Dermis microvascular lymphatic vessel endothelial cell (primary cell): ENCODE measurements at regions not wholly inside any gene's neighbourhood (a gene's known extent, or its start where the extent isn't known, plus 50 kb on each side); places are given as distances from the start of the nearest gene placed in this dataset.

ENCODE experiments used
- DNase-seq, 2 donors: peaks; one replicate each; pipeline versions ENCODE4 v3.0.0 to v3.0.0-alpha.2; 2010; ENCODE audit warnings: low read depth in 2 of 2

DNA sequence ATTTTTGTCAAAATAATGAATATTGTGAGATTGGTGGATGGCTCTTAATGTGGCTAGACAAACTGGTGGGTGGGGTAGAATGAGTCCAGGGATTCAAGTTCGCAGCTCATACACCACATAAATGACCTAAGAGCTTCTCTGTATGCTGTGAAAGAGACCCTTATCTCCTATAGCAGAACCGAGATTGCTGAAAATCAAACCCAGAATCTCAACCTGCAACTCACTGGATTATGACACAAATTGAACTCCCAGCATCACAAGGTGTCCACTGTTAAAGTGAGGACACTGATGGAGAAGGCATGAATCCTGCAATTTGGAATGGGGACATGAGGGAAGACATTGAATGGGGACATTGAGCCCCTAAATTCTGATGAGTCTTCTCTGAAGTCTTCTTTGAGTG is 51.3 kb upstream of the CNKSR3 start:
- DNase-seq = no peak

DNA sequence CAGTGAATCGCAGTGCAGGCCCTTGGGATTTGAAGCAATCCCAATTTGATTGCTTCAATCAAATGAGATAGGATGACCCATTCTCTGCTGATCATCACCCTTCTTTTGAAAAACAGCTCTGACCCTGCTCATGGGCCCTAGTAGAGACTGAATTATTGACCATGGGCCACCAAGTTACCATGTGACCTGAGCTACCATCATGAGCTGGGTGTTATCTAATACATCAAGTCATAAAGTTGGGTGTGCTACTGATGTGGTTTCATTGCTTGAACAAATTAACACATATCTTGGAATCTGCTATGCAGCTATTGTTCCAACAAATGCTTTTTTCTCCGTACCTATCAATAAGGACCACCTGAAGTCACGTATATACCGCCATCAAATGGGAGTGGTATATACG is 54.8 kb upstream of the CNKSR3 start:
- DNase-seq = no peak

DNA sequence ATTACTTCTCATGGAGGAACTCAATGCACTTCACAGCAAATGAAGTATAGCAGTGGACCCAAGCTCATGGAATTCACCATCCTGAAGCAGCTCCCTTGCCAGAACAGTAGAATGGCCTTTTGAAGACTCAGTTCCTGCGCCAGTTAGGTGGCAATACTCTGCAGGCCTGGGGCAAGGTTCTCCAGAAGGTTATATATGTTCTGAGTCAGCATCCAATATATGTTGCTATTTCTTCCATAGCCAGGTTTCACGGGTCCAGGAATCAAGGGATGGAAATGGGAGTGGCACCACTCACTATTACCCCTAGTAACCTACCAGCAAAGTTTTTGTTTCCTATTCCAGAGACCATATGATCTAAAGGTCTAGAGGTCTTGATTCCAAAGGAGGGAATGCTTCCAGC is 56.4 kb upstream of the CNKSR3 start:
- DNase-seq = no peak

DNA sequence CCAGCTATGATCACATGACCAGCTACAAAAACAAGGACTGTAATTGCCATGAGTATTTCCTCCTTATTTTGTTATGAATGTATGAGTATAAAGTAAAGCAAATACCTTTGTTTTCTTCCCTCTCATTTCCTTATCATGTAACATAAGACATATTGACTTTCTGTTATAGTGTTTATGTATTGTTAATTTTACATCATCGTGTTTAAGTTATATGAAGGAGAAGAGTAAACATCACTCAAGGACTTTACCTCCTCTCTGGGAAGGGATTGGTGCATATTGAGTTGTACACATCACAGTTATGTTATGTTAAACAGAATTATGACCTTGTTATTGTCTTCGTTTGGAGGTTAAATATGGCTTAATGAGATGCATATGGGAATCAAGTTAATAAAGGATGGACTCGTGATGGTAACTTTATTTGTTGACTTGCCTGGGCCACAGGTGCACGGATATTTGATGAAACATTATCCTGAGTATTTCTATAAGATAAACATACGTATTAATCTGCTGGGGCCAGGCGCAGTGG is 57.3 kb upstream of the CNKSR3 start:
- no peak for DNase-seq

DNA sequence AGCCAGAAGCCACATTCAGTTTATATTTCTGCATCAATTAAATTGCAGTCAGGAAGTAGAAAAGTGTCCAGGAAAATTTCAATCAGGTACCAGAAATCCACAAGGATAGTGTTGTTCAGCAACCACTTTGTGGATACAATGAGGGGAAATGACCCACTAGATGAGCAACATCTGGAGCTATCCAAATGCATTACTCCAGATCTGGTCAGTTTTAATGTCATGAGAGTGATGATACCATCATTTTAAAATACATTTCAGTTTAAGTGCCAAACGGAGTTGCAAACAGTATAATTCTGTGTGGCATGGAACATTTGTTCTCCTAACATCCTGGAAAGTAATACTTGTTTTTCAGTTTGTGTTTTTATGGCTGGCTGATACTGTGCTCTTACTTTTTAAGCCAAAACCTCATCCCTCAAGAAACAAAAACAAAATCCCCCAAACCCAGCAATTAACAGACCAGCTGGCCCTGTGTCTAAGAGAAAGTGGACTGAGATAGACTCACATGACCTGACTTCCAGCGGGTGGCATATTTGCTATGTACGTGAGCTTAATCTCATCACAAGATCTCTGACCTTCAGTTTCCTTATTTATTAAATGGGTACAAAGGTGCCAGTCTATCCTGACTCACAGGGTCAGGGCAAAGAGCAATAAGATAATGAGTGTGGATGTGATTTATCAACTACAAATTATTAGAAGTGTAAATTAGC is 58.8 kb upstream of the CNKSR3 start:
- DNase-seq = peak; percentile 86 to 95

DNA sequence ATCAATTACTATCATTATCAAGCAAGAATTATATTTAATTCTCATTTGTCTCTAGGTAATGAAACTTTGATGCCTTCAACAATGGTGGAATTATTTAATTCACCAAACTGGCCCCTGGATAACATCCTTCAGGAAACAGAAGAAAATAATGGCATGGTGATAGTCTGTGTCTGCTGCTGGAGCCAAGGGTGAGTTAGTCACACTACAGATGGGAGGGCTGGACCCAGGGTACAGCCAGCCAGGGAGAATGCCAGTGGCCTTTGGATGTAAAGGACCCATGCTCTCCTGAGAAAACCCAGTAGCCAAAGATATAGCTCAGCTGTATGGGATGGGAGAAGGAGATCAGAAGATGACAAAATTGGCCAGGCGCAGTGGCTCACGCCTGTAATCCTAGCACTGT is 60.0 kb upstream of the CNKSR3 start:
- peak in 1 of 2 donors; percentile 49 for DNase-seq

DNA sequence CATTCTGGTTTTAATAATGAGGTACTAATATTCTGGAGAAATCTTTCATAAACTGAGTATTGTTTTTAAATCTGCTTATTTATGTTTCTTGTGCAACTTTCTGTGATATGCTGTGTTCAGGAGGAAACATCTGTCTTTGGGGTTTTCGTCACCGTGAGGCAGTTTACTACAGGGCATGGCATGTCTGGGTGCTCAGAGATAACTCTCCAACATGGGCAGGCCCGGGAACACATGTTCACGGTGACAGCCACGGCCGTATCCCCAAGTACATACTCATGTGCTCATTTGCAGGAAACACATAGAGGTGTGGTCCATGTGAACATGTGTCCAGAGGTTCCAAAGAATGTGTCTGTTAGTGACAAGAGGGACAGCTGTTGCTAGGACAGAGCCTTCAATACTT is 62.1 kb upstream of the CNKSR3 start:
- peak; percentile 54 to 77 for DNase-seq

DNA sequence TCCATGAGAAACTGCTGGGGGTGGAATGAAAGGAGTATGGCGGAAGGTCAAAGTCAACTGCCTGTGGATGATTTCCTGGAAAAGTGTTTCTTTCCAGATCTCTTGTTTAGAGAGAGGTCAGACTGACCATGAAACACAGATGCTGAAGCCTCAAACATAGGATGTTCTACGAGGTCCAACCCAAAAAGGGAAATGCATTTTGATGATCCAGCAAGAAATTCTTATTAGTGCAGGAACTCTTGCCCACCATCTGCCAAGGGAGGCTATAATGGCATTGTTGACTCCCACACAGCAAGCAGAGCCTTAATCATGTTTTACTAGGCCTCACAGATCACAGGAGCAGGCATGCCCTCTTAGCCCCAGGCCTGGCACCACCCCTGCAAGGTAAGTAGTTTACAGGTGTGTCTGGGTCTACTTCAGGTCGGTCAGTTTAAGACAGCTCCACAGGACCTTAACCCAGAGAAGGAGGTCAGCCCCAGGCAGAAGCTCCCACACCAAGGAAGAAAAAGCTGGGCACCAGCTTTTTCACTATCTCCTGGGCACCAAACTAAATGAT is 67.6 kb upstream of the CNKSR3 start:
- DNase-seq = no peak

DNA sequence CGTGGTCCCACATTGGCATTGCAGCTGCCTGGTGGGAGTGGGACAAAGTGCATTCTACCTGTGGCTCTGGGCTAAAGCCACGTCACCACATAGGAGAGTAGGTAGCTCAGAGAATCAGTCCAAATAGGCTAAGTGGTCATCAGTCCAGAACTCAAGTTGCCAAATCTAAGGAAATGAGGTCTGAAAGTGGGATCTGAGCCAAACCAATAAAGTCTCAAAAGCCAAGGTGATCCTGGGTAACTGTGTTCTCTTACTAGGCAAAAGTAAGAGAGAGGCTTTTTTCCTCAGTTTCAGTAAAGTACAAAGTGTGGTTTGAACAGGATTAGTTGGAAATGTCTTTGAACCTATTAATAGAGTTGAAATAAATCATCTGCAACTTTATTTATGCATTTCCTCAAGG is 68.6 kb upstream of the CNKSR3 start:
- no peak for DNase-seq

DNA sequence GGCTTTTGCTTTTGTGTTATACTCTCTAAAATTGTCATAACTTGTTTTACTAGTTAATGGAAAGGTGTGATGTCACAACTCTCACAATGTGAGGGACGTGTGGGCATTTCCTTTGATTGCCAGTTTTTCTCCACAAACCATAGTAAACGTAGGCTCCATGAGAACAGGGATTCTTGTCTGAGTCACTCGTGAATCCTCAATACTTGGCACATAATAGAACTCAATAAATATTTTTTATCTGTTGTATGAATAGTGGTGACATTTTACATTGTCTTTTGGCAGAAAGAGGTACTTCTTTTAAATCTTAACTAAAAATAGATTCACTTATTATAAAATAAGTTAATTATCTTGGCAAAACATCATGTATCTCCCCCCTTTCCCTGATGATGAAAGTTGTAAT is 69.0 kb upstream of the CNKSR3 start:
- peak in 1 of 2 donors; percentile 17 for DNase-seq

DNA sequence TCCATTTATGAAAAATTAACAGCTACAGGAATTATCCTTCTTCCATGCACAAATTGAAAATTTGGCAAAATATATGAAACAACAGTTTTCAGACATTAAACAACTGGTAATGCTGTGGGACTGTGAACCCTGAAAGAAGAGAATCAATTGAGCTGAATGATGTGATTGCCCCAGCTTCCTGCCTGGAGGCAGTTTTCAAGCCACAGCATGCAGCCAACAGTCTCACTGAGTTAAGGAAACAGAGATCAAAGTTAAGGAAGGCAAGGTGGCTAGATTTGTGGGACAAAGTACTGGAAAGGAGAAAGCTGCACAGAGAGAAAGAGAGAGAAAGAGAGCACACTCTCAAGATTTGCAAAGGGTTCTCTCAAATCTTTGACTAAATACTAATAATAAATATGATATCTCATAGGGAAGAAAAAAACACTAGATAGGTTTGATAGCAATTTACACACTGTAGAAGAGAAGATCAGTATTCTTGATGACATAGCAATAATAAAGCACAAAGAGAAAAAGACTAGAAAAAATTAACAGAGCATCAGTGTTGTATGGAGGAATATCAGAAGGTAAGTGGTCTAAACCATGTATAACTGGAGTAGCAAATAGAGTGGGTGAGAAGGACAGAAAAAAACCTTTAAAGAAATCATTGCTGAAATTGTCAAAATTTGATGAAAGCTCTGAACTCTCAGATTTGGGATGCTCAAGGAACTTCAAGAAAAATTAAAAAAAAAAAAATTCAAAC is 70.1 kb upstream of the CNKSR3 start:
- DNase-seq = no peak

DNA sequence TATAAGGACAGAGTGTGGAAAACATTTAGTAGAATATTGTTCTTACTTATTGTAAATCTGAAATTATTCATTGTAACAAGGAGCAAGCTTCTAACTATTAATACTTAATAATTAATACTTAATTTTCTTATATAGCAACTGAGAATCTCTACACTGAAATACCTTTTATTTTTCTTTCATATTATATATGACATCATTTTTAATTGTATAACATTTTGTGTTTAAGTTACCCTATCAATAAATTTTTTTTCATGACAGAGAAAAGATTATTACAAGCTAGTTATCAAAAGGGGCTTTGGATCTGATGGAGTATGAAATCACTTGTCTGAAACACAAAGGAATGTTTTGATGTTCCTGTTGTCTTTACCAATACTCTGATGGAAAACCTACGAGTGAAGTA is 72.2 kb upstream of the CNKSR3 start:
- no peak for DNase-seq

DNA sequence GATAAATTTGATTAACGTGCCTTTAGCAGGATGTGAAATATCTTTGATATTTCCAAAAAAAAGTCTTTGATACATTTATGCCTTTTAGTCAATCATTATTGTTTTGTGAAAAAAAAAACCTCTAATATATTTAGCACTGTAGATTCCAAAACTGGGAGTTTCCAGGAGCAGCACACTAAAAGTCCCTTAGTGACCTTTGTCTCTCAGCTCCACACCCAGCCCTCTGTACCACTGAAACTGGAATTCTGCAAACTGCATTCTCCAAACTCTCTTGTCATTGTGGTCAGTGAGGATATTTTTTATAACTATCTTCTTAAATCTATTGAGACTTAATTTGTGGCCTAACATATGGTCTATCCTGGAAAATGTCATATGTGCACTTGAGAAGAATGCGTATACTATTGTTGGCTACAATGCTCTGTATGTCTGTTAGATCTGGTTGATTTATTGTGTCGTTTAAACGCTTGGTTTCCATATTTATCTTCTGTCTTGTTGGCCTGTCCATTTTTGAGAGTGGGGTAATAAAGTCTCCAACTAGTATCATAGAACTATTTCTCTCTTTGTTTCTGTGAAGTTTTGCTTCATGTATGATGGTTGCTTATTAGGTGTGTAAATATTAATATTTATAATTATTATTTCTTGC is 73.2 kb upstream of the CNKSR3 start:
- DNase-seq = no peak

DNA sequence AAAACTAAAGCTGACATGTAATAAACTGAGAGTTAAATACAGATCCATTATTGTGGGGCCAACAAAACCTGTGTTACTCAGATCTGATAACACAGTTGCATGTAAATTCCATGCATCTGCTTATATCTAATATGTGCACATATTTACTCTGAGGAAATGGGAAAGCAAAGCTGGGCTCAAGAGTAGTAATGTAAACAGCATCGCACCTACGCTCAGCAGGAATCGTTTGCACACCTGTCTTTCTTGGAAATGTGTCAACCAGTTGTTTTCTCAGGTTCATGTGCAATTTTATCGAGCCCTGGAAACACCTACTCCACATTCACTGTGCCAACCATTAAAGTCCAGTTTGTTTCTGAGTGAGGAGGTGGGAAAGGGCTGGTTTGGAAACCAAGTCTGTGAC is 80.3 kb upstream of the CNKSR3 start:
- DNase-seq = no peak

DNA sequence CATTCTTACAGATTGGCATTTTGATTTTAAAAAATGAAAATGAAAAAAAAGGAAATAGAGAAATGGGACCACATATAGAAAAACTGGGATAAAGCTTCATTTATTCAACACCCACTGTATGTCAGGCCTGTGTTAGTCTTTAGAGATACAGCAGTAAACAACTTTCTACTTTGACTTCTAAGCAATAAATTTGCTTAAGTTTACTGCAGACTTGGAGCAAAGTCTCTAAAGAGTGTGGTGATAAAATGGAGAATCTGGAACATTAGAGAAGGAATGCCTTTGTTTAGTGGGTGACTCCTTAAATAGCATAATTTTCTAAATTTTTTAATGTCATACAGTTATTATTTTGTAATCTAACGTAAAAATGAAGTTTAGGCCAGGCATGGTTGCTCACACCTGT is 80.7 kb upstream of the CNKSR3 start:
- no peak for DNase-seq

DNA sequence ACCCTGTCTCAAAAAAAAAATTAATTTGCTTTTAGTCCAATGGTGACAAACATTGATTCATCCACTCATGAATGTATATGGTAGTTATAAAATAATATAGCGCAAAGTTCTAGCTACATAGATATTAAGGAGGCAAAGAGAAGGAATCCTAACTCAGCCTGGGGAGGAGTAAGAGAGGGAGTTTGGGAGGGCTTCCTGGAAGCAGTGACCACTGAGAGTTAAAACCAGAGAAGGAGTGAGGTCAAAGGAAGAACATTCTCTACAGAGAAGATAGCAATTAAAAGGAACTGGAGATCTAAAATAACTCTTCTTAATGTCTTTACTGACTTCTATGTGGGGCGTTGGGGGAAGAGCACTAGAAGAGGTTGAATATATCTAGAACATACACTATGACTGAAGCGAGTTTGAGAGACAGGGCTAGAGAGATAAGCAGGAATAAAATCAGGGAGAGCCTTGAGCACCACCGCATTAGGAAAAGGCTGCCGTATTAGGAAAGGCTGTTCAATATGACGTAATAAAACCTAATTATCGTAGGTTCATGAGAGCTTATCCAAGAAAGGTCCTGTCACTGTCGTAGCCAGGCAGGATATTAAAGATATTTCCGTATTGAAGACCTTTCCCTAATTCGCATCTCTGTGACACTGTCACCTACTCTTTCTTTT is 81.8 kb upstream of the CNKSR3 start:
- no peak for DNase-seq

DNA sequence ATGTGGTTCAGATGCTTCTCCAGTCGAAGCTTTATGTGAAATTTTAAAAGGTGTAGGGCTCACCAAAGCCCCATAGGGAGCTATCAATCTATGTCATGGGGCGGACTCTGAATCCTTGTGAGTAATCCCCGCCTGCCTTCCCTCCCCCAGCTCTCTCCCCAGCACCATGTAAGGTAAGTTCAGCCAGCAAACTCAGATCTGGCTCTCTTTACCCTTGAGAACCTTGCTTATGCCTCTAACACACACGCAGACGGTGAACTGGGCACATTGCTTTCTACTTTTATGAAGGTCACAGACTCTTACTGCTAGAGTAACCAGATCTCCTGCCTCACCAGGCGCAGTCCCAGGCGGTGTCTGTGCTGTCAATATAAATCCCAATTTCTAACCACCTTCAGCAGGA is 82.6 kb upstream of the CNKSR3 start:
- DNase-seq = no peak

DNA sequence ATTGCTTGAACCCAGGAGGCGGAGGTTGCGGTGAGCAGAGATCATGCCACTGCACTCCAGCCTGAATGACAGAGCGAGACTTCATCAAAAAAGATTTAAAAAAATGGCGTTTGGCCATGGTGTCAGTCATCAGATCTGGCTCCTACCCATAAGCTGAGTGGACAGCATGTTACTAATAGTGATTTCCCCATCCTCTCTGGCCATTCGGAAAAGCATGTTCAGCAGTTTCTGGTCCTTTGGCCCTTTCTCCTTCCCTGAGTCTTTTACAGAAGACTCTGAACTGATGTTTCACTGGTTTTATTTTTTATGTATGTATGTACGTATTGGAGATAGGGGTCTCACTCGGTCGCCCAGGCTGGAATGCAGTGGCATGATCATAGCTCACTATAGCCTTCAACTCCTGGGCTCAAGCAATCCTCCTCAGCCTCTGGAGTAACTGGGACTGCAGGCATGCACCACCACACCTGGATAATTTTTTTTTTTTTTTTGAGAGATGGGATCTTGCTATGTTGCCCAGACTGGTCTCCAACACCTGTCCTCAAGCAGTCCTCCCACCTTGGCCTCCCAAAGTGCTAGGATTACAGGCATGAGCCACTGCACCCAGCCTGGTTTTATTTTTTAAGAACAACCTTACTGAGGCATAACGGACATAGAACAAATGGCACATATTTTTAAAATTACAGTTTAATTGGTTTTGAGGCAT is 84.2 kb upstream of the CNKSR3 start:
- DNase-seq = no peak

DNA sequence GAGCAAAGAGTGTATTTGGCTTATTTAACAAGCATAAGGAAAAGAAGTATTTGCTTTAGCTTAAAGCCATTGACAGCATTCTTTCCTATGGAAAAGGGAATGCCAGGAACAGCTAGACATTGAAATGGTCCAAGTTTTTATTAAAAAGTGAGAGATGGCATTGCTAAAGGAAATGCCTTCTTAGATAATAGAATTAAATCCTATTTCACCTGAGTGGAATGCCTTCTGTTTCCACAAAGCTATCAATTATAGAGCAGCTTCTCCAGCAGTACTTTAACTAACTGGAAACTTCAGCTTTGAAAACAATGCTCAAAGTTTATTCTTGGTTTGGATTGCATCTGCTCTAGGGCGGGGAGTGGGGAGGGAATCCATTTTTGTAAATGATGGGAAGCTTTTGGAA is 85.1 kb upstream of the CNKSR3 start:
- DNase-seq = no peak

DNA sequence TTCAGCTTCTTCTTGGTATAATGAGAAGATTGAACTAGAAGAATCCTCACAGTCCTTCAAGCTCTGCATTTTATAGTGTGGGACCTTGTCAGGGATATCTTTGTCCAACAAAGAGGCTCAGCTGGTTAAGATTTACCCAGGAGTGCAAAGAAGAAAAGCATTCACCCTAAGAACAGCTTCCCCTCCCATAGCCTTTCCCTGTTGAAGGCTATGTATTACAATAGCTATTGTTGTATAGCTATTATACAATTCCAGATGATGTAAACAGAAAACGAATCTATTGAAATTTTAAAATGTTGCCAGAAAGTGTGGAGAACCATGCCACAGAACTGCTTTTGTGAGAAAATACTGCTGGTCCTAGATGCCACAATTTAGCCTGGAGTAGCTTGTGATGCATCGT is 85.5 kb upstream of the CNKSR3 start:
- no peak for DNase-seq

DNA sequence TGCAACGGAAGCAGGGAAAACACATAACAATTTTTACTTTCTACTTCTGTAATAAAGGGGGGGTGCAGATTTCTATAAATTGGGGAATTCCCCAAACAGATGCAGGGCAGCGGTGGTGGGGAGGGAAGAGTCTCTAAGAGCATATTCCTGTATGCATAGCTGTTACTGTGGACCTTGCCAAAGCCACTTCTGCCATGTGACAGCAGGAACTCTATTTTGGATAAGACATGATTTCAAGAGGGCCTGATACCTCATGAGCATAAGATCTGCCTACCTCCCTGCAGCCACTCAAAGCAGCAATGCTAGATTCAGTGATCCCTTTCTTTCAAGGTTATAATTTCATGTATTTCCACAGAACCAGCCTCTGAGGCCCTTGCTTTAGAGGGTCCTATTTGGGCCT is 86.2 kb upstream of the CNKSR3 start:
- DNase-seq = no peak
